Limb (tissue), 2 donors: ENCODE measurements at regions not wholly inside any gene's neighbourhood (a gene's known extent, or its start where the extent isn't known, plus 50 kb on each side); places are given as distances from the start of the nearest gene placed in this dataset.
A peak's percentile ranks its signal among the peaks of the same experiment; 100 is the strongest.

ENCODE experiments used
- DNase-seq, 2 donors: peaks; one replicate each; pipeline ENCODE4 v3.0.0-alpha.2; 2016; ENCODE audit errors: extremely low spot score in 2 of 2

GRCh38 chr1:228917755-228918154 is 182.5 kb downstream of the RHOU start:
- no peak for DNase-seq

DNA sequence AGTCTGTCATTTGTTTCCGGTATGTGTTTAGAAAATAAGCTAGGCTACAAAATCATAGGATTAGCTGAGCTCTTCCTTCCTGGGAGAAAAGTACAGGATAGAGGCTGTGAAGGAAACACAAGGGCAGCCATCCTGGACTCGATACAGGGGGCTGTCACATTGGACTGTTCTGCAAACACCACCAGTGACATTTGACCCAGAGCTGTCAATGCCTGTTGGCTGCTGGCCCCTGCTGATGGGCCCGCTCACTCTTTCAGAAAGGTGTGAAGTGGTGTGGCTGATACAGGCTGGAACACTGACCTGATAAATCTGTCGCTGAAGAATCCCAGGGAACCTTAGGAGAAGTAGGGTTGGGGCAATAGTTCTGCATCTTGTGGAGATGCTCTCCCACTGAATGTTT is 183.1 kb downstream of the RHOU start:
- no peak for DNase-seq

GRCh38 chr1:228919914-228920313 is 184.6 kb downstream of the RHOU start:
- no peak for DNase-seq

- DNase-seq: no peak
Observed at GRCh38 chr1:228920831-228921230, 185.6 kb downstream of the RHOU start.

GRCh38 chr1:228921481-228921880 is 186.2 kb downstream of the RHOU start:
- no peak for DNase-seq

GRCh38 chr1:228922722-228923376 is 187.6 kb downstream of the RHOU start:
- DNase-seq: no peak

DNA sequence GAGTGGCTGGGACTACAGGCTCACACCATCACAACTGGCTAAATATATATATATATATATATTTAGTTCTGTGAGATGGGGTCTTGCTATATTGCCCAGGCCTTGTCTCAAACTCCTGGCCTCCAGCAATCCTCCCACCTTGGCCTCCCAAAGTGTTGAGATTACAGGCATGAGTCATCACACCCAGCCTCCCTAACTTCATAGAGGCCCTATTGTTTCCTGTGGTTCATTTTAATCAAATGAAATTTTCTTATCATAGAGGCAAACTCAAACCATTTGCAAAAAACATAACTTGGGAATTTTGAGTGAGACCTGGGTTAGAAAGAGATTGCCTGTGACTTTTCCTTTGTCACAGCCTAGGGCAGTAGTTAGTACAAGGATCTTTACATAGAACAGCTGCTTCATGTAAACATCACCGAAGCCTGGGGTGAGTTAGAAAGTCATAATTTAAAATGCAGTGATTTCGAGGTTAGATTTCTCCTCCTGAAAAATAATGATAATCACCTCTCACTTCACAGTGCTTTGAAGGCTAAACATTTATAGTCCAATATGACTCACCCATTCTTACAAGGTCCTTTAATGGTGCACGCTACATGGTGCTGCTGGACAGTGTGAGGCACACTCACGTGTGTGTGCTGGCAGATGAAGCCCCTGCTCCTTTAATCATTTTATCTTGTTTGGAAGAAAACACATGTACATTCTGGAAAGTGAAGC is 188.9 kb downstream of the RHOU start:
- DNase-seq: no peak

DNA sequence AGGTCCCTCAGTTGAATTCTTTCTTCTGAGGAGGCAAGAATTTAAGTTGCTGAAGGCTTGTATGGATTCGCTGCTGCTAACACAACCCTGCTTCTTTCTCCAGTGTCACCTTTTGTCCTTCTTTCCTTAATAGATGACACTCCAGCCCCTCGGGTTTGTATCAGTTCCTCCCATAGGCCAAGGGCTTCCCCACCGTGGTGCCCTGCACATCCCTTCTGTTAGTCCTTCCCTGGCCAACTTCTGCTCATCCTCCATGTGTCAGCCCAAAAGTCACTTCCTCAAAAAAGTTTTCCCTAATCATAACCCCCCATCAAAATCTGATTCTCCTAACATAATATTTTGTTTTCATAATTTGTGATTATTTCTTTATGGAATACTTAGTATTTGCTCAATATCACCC is 190.4 kb downstream of the RHOU start:
- no peak for DNase-seq

DNA sequence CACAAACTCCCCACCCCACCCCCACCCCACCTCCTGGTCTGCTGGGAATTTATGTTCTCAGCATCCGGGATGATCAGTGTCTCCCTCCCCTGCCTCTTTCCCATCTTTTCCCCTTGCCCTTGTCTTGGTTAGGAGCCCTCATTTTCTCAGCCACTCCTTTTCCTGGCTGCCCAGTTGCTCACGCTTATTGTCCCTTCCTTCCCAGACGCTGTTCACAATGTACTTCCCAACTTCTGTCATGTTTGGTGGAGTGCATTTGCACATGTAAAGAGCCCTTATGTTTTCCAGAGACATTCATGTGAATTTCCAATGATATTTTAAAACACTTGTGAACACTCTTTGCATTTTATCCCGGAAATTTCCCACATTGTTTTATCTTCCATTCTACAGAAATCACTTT is 192.1 kb downstream of the RHOU start:
- DNase-seq: no peak

- no peak for DNase-seq
Observed at GRCh38 chr1:228927946-228928898, 192.9 kb downstream of the RHOU start.

GRCh38 chr1:228929476-228930027 is 194.3 kb downstream of the RHOU start:
- DNase-seq: no peak

DNA sequence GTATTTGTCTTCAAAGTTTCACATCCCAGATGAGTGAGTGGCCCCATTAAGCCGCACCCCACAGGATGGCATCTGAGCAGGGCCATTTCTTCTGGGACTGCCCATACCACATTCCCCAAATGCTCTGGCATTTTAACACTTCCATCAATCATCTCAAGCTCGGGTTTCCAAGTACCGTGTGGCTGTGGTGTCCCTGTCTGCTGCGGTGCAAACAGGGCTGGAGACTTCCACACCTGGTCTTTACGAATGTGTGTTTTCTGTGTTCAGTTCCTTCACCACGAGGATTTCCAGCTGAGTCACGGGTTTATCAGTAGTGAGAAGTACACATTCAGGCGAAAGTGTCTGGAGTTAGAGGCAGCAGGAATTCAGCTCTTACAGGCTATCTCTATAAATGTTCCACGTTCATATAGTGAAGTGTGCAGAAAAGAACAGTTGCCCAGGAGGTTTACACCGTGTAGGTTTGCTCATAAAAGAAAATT is 195.2 kb downstream of the RHOU start:
- no peak for DNase-seq

- no peak for DNase-seq
Observed at GRCh38 chr1:228933753-228934152, 198.5 kb downstream of the RHOU start.

- no peak for DNase-seq
Observed at GRCh38 chr1:228935198-228935663, 200.0 kb downstream of the RHOU start.

DNA sequence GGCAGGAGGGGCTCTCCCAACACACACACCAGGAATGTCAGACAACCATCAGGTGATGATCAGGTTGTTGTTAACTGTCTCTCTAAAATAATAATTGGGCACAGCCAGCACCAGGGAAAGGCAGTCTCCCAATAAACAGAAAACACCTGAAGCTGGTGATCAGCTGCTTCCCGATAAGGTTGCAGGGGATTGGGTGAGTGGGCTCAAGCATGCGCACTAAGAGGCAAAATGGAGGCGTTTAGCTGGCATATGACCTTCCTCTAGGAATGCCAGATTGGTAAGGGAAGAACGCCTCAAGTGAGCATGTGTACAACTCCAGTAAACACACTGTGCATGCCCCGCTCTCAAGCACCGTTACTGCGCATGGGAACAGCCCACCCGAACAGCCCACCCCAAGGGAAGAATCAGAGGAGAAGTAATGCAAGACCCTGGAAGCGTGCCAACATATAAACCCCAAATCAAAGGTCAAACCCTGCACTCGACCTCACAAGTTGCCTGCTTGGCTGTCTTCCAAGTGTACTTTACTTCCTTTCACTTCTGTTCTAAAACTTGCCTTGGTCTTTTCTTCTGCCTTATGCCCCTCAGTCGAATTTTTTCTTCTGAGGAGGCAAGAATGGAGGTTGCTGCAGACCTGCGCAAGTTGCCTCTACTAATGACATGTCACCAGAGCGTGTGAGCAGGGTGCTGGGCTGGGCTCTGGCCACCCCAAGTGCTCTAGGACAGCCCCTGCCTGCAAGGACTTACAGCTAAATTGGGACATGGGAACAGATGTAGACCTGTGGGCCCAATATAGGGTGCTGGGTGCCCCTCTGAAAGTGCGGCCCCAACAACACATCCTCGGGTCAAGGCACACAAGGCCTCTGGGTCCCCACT is 200.8 kb downstream of the RHOU start:
- DNase-seq: no peak

GRCh38 chr1:228936881-228937280 is 201.6 kb downstream of the RHOU start:
- no peak for DNase-seq

DNA sequence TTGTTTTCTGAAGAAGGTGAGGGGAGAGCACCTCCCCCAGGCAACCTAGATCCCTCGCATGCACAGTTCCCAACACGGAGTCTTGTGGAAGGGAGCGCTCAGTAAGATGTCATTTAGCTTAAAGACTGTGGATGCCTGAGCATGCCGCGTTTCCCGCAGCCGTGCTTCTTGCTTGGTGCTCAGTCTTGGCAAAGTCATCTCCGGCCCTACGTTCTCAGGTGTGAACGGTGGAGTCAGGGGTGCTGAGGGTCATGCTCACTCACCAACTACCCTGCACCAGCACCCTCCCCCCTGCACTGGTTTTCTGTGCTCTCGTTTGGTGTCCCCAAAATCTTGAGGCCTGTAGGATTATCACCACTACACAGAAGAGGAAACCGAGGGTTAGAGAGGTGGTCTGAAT is 202.1 kb downstream of the RHOU start:
- no peak for DNase-seq

DNA sequence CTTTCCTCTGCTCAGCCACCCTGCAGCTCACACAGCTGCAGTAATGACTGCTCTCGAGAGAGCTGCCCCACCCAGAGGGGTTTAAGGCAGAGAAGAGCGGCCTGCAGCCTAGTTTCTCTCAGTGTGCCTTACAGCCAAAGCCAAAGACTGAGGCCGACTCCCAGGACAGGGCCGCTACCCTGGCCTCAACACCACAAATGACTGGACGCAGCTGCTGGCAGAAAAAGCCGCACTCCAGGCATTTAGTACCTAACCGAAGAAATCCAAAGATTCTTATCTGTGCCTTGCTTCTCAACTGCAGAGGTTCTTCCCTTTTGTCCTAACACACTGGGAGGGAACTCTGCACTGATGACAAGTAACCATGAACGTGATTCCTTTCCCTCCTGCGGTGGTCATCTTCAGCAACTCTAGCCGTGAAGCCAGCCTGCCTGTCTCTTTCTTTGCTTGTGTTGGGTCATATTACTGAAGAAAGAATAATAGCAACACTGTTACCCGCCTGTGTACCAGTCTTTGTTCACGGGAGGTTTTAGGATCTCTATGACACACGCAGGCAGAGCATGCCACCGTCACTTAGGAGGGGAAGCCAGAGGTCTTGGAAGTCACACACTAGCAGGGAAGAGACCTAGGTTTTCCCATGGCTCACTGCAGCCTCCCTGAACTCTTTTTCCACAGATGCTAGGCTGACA is 202.7 kb downstream of the RHOU start:
- no peak for DNase-seq

DNA sequence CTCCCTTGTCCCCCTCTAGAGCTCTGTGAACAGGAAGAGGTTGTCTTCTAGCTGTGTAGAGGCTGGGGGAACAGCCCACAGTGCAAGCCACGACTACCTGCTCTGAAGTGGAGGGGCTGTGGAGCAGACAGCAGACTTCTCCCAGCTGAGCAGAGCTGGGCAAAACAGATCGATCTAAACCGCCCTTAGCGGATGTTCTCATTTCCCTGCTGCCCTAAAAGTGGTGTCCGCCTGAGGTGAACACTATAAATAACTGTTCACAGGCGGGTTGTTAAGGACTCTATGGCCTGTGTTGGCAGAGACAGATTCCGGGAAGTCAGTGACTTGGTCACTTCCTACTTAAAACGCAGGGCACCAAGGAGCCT is 203.2 kb downstream of the RHOU start:
- peak in 1 of 2 donors; percentile 32 for DNase-seq
